ENCODE measurements at regions not wholly inside any gene's neighbourhood (a gene's known extent, or its start where the extent isn't known, plus 50 kb on each side); places are given as distances from the start of the nearest gene placed in this dataset.

DNA sequence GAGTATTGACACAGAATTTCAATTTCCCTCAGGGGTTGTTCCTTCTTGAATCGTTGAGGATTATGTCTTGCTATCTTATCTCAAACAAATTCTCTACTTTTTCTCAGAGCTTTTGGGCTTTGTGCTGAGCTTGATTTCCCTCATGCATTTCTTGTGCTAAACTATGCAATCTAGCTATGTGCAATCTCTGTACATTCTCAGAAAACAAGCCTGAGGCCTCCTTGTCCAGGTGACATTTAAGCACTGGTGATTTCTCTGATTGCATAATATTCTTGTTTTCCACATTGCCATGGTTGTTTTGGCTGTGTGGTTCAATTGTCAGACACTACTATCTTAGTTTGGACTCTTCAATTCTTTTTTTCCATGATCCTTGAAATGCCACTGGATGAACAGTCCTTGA is 81.2 kb upstream of the MAN1A1 start:
- H3K36me3 ChIP-seq (ENCODE audit: control insufficient read depth, insufficient read depth, low read length), result no peaks in the 10 kb centered on the region
- Mint-ChIP-seq H3K4me3 (no peak overlapping the region), H3K27me3 (ENCODE audit: insufficient read depth) (no peaks in the 10 kb centered on the region)

DNA sequence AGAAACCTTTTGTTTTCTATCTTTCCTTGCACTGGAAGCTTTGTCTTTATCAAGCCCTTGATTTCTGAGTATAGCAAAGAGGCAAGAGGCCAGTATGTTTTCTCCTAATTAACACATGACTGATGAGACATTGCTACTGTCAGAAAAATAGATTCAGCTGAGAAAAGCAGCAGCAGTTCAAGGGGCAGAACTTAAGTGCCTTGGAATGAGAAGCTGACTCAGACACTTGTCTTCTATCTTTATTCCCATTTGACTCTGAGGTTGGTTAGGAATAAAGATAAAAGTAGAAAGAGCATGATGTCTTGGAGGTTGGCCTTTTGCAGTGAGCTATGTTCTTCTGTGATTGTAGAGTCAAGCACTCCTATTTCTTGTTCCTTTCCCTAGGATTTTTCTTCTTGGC is 79.1 kb upstream of the MAN1A1 start:
- no peak overlapping the region for H3K4me3 Mint-ChIP-seq
- H3K36me3 ChIP-seq (ENCODE audit: control insufficient read depth, insufficient read depth, low read length), result no peaks in the 10 kb centered on the region
- H3K4me3 ChIP-seq (ENCODE audit: low read length), result no peak overlapping the region
- H3K4me1 ChIP-seq (ENCODE audit: control insufficient read depth, insufficient read depth, low read length), result peaks cover 24% of the 10 kb centered on the region
- DNase-seq, result no peak
- H3K9me3 ChIP-seq (ENCODE audit: control insufficient read depth, low read length), result peaks cover 2% of the 10 kb centered on the region
- no peaks in the 10 kb centered on the region for H3K27me3 Mint-ChIP-seq (ENCODE audit: insufficient read depth)
- TF ChIP-seq, protein P1, sequence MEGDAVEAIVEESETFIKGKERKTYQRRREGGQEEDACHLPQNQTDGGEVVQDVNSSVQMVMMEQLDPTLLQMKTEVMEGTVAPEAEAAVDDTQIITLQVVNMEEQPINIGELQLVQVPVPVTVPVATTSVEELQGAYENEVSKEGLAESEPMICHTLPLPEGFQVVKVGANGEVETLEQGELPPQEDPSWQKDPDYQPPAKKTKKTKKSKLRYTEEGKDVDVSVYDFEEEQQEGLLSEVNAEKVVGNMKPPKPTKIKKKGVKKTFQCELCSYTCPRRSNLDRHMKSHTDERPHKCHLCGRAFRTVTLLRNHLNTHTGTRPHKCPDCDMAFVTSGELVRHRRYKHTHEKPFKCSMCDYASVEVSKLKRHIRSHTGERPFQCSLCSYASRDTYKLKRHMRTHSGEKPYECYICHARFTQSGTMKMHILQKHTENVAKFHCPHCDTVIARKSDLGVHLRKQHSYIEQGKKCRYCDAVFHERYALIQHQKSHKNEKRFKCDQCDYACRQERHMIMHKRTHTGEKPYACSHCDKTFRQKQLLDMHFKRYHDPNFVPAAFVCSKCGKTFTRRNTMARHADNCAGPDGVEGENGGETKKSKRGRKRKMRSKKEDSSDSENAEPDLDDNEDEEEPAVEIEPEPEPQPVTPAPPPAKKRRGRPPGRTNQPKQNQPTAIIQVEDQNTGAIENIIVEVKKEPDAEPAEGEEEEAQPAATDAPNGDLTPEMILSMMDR (conservative IDR thresholded peaks at IDR 0.05), result no peak
- no peaks in the 10 kb centered on the region for H3K36me3 Mint-ChIP-seq (ENCODE audit: low read depth)
- no peak overlapping the region for H3K27ac Mint-ChIP-seq
- no peak overlapping the region for H3K9ac ChIP-seq (ENCODE audit: extremely low read depth, low read length, poor library complexity, severe bottlenecking)
- H3K27ac ChIP-seq (ENCODE audit: low read depth, low read length), result no peak overlapping the region
- H3K27me3 ChIP-seq (ENCODE audit: control insufficient read depth, insufficient read depth, low read length, poor library complexity, severe bottlenecking), result no peaks in the 10 kb centered on the region
- H3K4me1 Mint-ChIP-seq, result peaks cover 50% of the 10 kb centered on the region
- no peaks in the 10 kb centered on the region for H3K9me3 Mint-ChIP-seq

More for the DNA sequence above, 81.2 kb upstream of the MAN1A1 start:
- WGBS, 2 experiments (ENCODE audit: insufficient coverage in 1 of 2, insufficient read length in 1 of 2), result 14 to 64% methylated on average over 1 of the region's 1 CpG
- peaks cover 24% of the 10 kb centered on the region for H3K4me1 ChIP-seq (ENCODE audit: control insufficient read depth, insufficient read depth, low read length)
- TF ChIP-seq, protein P1 (conservative IDR thresholded peaks at IDR 0.05), result no peak
- no peaks in the 10 kb centered on the region for H3K27me3 ChIP-seq (ENCODE audit: control insufficient read depth, insufficient read depth, low read length, poor library complexity, severe bottlenecking)
- H3K9me3 ChIP-seq (ENCODE audit: control insufficient read depth, low read length), result no peaks in the 10 kb centered on the region
- H3K27ac ChIP-seq (ENCODE audit: low read depth, low read length), result no peak overlapping the region
- no peak for DNase-seq
- H3K4me1 Mint-ChIP-seq, result peaks cover 46% of the 10 kb centered on the region
- H3K9me3 Mint-ChIP-seq, result no peaks in the 10 kb centered on the region
- H3K9ac ChIP-seq (ENCODE audit: extremely low read depth, low read length, poor library complexity, severe bottlenecking), result no peak overlapping the region
- H3K27ac Mint-ChIP-seq, result no peak overlapping the region
- H3K36me3 Mint-ChIP-seq (ENCODE audit: low read depth), result no peaks in the 10 kb centered on the region
- no peak overlapping the region for H3K4me3 ChIP-seq (ENCODE audit: low read length)

DNA sequence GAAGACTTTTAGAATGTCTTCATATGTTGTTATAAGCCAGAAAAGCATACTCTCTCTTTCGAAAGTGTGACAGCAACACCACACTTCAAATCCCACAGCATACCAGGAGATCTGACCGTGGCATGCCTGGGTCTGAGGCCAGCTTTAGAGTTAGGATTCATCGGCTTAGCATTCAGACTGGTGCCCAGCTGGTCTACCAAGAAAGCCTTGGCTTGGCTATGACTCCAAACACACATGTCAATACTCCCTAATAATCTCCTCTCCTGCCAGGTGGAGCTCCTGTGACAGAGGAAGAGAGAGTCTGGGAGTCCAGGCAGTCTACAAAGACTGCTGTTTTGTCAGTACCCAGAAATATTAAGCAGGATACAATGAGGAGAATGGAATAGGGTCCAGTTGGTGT is 77.1 kb upstream of the MAN1A1 start:
- no peak overlapping the region for H3K4me3 Mint-ChIP-seq
- no peak overlapping the region for H3K27ac ChIP-seq (ENCODE audit: low read depth, low read length)

More for the DNA sequence above, 77.1 kb upstream of the MAN1A1 start:
- Mint-ChIP-seq H3K4me1 (peaks cover 38% of the 10 kb centered on the region), H3K36me3 (ENCODE audit: low read depth) (no peaks in the 10 kb centered on the region), H3K27ac (no peak overlapping the region), H3K27me3 (ENCODE audit: insufficient read depth) (no peaks in the 10 kb centered on the region), H3K9me3 (peaks cover 11% of the 10 kb centered on the region)
- Histone ChIP-seq H3K9me3 (ENCODE audit: control insufficient read depth, low read length) (peaks cover 5% of the 10 kb centered on the region), H3K9ac (ENCODE audit: extremely low read depth, low read length, poor library complexity, severe bottlenecking) (no peak overlapping the region), H3K27me3 (ENCODE audit: control insufficient read depth, insufficient read depth, low read length, poor library complexity, severe bottlenecking) (no peaks in the 10 kb centered on the region), H3K4me1 (ENCODE audit: control insufficient read depth, insufficient read depth, low read length) (peaks cover 20% of the 10 kb centered on the region), H3K36me3 (ENCODE audit: control insufficient read depth, insufficient read depth, low read length) (no peaks in the 10 kb centered on the region), H3K4me3 (ENCODE audit: low read length) (no peak overlapping the region)
- no peak for DNase-seq
- WGBS, 2 experiments (ENCODE audit: insufficient coverage in 1 of 2, insufficient read length in 1 of 2), result 79% methylated on average over 3 of the region's 3 CpGs; no CpG with 5 or more reads in 1 of the 2 experiments
- TF ChIP-seq, protein P1 (conservative IDR thresholded peaks at IDR 0.05), result no peak
